Panc1 (cell line): ENCODE measurements at regions not wholly inside any gene's neighbourhood (a gene's known extent, or its start where the extent isn't known, plus 50 kb on each side); places are given as distances from the start of the nearest gene placed in this dataset.

Source experiments
- ATAC-seq: fragments of 200-7000 bp; cut with Tn5 transposase; 2 replicates; pipeline ENCODE4 v1.9.1; 2020; ENCODE audit warnings: mild to moderate bottlenecking, moderate library complexity
- BruUV-seq: library from RNA; stranded (reverse); fragments of 400-500 nt; replicated peaks from 2 replicates; lab custom pipeline; 2021; lab: Mats Ljungman, UMichigan
- CTCF ChIA-PET: fragments of 300-600 bp; sonication (Branson Sonifier 250); formaldehyde crosslinking; loops from one replicate; lab custom pipeline; 2022; ENCODE audit warnings: antibody characterized with exemption; lab: Charles Lee
- POLR2A ChIA-PET: fragments of 300-600 bp; sonication (Branson Sonifier 250); formaldehyde crosslinking; loops from one replicate; lab custom pipeline; 2022; ENCODE audit warnings: antibody characterized with exemption; lab: Charles Lee
- DNase-seq: peaks from one replicate; pipeline ENCODE4 v3.0.0-alpha.2; 2010; ENCODE audit warnings: low read depth, low spot score
- H3K27ac ChIP-seq: 2 replicates; pipeline ENCODE4 v1.5.1; 2011; ENCODE audit warnings: mild to moderate bottlenecking, low read length, inconsistent platforms
- H3K27me3 ChIP-seq: fragments of 200-500 bp; sonication (Bioruptor generic); 2 replicates; pipeline ENCODE4 v1.6.0; 2014; ENCODE audit warnings: low read length, inconsistent platforms; ENCODE audit not compliant: control insufficient read depth, insufficient read depth
- H3K36me3 ChIP-seq: fragments of 200-500 bp; sonication (Bioruptor generic); 2 replicates; pipeline ENCODE4 v1.5.1; 2014; ENCODE audit warnings: inconsistent platforms, mild to moderate bottlenecking, low read length, moderate library complexity; ENCODE audit not compliant: control insufficient read depth, insufficient read depth
- H3K4me1 ChIP-seq: 2 replicates; pipeline ENCODE4 v1.5.1; 2011; ENCODE audit warnings: inconsistent platforms, mild to moderate bottlenecking, low read length, moderate library complexity; ENCODE audit not compliant: control insufficient read depth, insufficient read depth
- H3K4me3 ChIP-seq, 2 experiments: 2 replicates each; pipeline ENCODE4 v1.5.1; 2011 to 2012; ENCODE audit warnings: low read depth in 2 of 2, low read length in 2 of 2, mild to moderate bottlenecking in 2 of 2, inconsistent platforms in 1 of 2, moderate library complexity in 1 of 2
- H3K9me3 ChIP-seq: fragments of 200-500 bp; sonication (Bioruptor generic); 2 replicates; pipeline ENCODE4 v1.5.1; 2014; ENCODE audit warnings: low read depth, mild to moderate bottlenecking, inconsistent platforms, low read length, moderate library complexity; ENCODE audit not compliant: control insufficient read depth, insufficient read depth
- CTCF ChIP-seq: fragments of 450-650 bp; IDR thresholded peaks from 2 replicates; pipeline ENCODE4 v1.5.1; 2017; ENCODE audit warnings: mild to moderate bottlenecking
- POLR2AphosphoS5 ChIP-seq: IDR thresholded peaks from 2 replicates; pipeline ENCODE4 v1.6.1; 2012; ENCODE audit warnings: mild to moderate bottlenecking, low read depth, low read length, moderate library complexity
- REST ChIP-seq, 2 experiments: IDR thresholded peaks; 2 replicates each; pipeline ENCODE4 v1.6.1; 2011 to 2012; ENCODE audit warnings: low read depth in 2 of 2, control low read depth in 1 of 2, low read length in 1 of 2, mild to moderate bottlenecking in 1 of 2, moderate library complexity in 1 of 2; ENCODE audit not compliant: insufficient read depth in 1 of 2
- SIN3A ChIP-seq: IDR thresholded peaks from 2 replicates; pipeline ENCODE4 v1.6.1; 2012; ENCODE audit warnings: low read depth, mild to moderate bottlenecking, low read length, moderate library complexity, borderline replicate concordance; ENCODE audit not compliant: insufficient read depth
- TCF7L2 ChIP-seq: IDR thresholded peaks from 2 replicates; pipeline ENCODE4 v1.6.1; 2011; ENCODE audit warnings: mild to moderate bottlenecking, low read depth, low read length, inconsistent platforms
- in situ Hi-C: cut with HindIII; loops from 2 replicates; pipeline ENCODE4 v1.10.0; 2016; ENCODE audit warnings: low sequenced_read_pairs, low pct_unique_long_range_greater_than_20kb
- intact Hi-C: fragments of 100-400 bp; cut with micrococcal nuclease; formaldehyde crosslinking; loops from one replicate; pipeline ENCODE4 v1.10.0; 2022; ENCODE audit not compliant: unreplicated experiment

- Histone ChIP-seq H3K9me3 (no peaks in the 10 kb centered on the region), H3K4me3 (no peak overlapping the region), H3K4me1 (no peaks in the 10 kb centered on the region), H3K36me3 (no peaks in the 10 kb centered on the region), H3K27me3 (no peaks in the 10 kb centered on the region; the same call in 1 of the 2 replicates), H3K27ac (no peak overlapping the region)
- POLR2A ChIA-PET = no interaction called here
- no peak for TF ChIP-seq POLR2AphosphoS5
- no peak for TF ChIP-seq SIN3A
- no peak for TF ChIP-seq CTCF
- TF ChIP-seq TCF7L2 = no peak
- TF ChIP-seq REST (IDR thresholded peaks at IDR 0.05; ENCODE audit: insufficient read depth in 1 of 2, low read depth in 2 of 2, low read length in 1 of 2) = no peak
- DNase-seq (no peak), ATAC-seq (no peak)
- CTCF ChIA-PET = no interaction called here
- intact Hi-C loops = no loop called here
- in situ Hi-C loops = no loop called here
- no TSS peak for BruUV-seq
These were observed 119.4 kb upstream of the NLRP1 start for GRCh38 chr17:5703736-5704135.

GRCh38 chr17:5705081-5705875, 121.0 kb upstream of the NLRP1 start:
- Histone ChIP-seq H3K4me1 (no peaks in the 10 kb centered on the region), H3K36me3 (no peaks in the 10 kb centered on the region), H3K9me3 (no peaks in the 10 kb centered on the region), H3K4me3 (no peak overlapping the region), H3K27ac (no peak overlapping the region), H3K27me3 (no peaks in the 10 kb centered on the region; the same call in 1 of the 2 replicates)
- POLR2A ChIA-PET = no interaction called here
- intact Hi-C loops = loop anchor here (5.0 kb wide), 1 partner anchor 118 kb away; no protein-coding TSS in a partner anchor
- TF ChIP-seq POLR2AphosphoS5 (no peak), SIN3A (no peak), CTCF (peak; percentile 58), REST (IDR thresholded peaks at IDR 0.05; ENCODE audit: insufficient read depth in 1 of 2, low read depth in 2 of 2, low read length in 1 of 2) (no peak)
- BruUV-seq = no TSS peak
- no peak for DNase-seq
- no peak for ATAC-seq
- CTCF ChIA-PET = no interaction called here
- in situ Hi-C loops = no loop called here
